ENCODE measurements at regions not wholly inside any gene's neighbourhood (a gene's known extent, or its start where the extent isn't known, plus 50 kb on each side); places are given as distances from the start of the nearest gene placed in this dataset.

GRCh38 chr14:76926521-76927251, 100.5 kb downstream of the LRRC74A start:
- DNase-seq (ENCODE audit: low read depth in 3 of 3) = no peak

- DNase-seq (ENCODE audit: low read depth in 3 of 3) = no peak
These were observed 98.9 kb downstream of the LRRC74A start for GRCh38 chr14:76925097-76925441.

DNA sequence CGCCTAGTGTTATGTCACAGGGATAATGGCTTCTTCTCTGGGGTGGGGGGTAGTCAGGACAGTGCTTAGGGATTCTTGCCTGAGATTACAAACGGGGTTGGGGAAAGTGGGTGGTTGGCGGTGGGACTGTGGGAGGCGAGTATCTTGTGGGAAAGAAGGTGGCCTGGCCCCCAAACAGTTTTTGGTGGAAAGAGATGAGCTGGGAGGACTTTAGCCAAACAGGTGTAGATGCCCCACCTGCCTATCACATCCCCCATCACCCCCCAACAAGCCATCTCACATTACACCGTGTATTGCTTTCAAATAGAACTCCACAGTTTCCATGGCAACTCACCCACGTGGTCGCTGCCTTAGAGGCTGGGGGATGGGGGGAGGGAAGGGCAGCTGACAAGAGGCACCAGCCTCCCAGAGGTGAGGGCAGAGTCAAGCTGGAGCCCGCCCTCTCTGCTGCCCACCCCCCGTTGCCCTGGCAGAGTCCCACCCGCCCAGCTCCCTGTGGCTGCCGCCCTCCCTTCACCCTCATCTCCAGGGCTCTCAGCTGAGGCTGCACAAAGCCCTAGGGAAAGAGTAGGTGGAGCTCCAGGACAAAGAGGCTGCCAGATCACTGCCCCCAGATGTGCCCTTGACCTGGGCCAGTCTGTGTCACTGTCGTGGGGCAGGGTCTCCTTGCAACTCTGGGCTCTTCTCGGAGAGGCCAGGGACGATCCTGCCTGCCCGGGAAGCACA, 98.3 kb downstream of the LRRC74A start:
- no peak for DNase-seq (ENCODE audit: low read depth in 3 of 3)

DNA sequence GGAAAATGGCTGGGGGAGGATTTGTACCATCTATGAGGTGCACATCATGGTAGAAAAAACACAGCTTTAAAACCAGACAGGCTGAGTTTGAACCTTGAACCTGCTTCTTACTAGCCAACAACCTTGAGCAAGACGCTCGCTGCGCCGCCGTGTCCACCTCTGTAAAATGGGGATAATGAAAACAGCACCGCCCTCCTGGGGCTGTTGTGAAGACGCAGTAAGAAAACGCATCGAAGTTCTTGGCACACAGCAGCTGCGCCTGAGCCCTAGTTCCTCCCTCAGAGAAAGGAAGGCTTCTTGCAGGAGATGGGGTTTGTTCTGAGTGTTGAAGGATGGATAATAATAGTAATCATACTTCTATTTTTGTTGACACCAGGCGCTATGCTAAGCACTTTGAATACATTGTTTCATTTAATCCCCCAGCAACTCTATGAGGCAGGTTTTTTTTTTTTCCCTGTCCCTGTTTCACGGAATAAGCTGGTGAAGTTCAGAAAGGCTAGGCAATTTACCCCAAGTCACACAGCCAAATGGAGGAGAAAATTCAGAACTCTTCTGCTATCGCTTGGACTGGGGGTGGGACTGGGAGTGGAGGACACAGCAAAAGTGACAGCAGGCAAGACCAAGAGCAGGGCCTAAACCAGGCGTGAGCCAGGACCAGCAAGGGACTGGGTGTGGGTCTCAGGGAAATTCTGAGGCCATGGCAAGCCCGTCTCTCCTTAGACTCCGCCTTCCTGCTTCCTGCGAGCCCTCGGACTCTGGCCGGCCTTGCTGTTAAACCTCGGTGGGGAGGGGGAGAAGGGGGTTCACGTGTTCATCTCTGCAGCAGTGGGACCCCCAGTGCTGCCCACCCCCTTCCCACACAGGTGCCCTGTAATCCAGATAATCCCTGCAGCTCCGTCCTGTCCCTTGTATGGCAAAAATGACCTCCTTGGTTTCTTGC, 97.5 kb downstream of the LRRC74A start:
- DNase-seq (ENCODE audit: low read depth in 3 of 3) = no peak

DNA sequence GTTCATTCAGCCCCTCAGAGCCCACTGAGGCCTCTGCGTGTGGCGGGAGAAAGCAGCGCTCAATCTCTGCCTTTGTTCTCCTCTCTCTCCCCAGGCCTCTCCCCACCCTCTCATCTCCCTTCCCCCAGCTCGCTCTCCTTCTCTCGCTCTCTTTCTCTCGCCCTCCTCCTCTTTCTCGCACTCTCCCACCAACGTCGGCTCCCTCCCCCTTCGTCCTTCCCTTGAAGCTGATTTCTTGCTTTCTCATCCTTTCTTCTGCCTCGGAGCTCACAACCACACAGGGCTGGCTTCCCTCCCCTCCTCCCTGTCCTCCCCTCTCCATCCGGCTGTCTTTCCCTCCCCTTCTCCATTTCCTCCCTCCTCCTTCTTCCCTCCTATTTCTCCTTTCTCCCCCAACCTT, 96.4 kb downstream of the LRRC74A start:
- DNase-seq (ENCODE audit: low read depth in 3 of 3) = no peak

DNA sequence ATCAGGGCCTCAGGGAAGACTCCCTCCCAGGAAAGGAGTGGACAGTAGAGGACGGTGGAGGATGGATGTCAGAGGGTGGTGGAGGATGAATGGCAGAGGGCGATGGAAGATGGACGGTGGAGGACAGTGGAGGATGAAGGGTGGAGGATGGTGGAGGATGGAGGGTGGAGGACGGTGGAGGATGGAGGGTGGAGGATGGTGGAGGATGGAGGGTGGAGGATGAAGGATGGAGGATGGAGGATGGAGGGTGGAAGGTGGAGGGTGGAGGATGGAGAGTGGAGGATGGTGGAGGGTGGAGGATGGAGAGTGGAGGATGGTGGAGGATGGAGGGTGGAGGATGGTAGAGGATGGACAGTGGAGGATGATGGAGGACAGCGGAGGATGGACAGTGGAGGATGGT, 95.9 kb downstream of the LRRC74A start:
- no peak for DNase-seq (ENCODE audit: low read depth in 3 of 3)

GRCh38 chr14:76921088-76921399, 94.8 kb downstream of the LRRC74A start:
- DNase-seq (ENCODE audit: low read depth in 3 of 3) = no peak

DNA sequence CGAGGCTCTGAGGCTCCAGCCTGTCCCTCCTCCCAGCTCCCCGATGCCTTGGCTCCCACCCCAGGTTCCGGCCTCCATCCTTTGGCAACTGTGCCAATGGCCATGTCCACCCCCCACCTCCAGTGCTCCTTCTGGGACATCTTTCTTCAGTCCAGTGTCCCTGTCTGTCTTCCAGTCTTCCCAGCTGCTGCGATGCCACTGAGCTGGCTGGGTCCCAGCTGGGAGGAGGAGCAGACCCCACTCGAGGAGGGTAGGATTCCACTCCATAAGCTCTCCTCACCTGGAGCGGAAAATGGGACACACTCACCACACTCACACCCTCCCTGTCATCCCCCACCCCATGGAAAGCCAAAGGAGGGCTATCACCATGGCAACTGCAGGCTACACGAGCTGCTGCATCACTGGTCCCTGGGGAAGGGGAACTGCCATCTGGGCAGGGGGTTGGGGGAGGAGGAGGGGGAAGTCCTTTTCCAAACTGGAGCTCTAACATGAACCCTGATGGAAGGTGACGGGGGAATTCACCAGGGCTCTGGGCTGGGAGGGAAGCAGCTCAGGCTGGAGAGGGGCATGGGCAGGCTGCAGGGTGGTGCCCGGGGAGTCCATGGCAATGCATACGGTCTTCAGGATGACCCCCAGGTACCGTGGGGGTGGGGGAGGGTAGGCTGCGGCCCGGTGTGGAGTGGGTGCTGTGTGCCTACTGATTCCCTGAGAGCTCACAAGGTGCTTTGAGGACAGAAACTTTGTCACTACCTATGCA, 94.3 kb downstream of the LRRC74A start:
- DNase-seq (ENCODE audit: low read depth in 3 of 3) = no peak

- no peak for DNase-seq (ENCODE audit: low read depth in 3 of 3)
These were observed 93.5 kb downstream of the LRRC74A start for GRCh38 chr14:76919431-76920330.
